GM20431 (cell line): ENCODE measurements at regions not wholly inside any gene's neighbourhood (a gene's known extent, or its start where the extent isn't known, plus 50 kb on each side); places are given as distances from the start of the nearest gene placed in this dataset.
"Not testable (repeated sequence)": the region's sequence is repeated elsewhere in the genome, so short reads cannot be mapped to it uniquely, and the experiment has no call there.

ENCODE experiments used
- in situ Hi-C: fragments of 300-500 bp; cut with MseI, MboI; formaldehyde crosslinking; loops from one replicate; pipeline ENCODE4 v1.15.0; 2020; ENCODE audit warnings: low sequenced_read_pairs; ENCODE audit not compliant: unreplicated experiment

DNA sequence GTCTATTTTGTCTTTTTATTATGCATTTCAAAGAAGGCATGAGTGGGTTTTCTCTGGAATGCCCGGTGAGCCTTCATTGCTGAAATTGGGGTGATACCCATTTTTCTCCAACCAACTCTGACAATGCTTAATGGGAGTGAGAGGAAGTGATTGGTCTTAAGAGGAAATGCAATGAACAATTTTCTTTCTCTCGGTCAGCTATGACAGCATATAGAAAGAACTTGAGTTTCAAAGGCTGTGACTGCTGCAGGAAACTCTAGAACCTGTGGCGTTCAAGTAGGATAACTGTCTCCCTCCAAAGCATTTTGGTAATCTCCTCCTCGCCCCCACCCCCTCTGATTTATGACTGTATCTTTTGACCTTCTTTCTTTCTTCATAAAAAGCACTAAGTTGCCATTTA is 155.9 kb downstream of the LYPLAL1 start:
- in situ Hi-C loops: no loop called here

DNA sequence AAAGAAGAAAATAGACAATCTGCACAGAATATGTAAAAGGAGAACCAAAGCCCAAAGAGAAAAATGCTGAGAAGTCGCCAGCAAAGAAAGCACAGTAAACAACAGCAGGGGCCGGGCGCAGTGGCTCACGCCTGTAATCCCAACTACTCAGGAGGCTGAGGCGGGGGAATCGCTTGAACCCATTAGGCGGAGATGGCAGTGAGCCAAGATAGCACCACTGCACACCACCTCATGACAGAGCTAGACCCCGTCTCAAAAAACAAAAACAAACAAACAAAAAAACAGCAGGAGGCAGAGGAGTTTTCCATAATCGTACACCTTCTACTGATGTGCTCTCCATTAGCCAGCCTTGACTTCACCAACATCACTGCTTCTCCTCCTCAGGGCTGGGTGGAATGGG is 153.2 kb downstream of the LYPLAL1 start:
- in situ Hi-C loops: no loop called here

DNA sequence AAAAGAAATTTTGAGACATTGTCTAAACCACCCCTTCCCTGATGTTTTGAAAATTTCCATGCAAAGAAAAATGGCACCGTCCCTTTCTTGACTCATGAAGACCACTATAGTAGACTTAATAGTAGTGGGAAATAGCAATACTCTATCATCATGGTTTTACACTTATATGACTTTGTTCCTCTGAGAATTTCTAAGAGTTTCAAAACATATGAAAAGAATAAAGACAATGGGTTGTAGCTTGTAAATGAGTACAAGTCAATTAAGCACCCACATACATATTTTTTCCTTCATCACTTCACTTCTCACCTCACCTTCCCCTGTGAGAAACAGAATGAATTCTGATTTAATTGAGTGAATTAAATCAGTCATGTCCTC is 151.7 kb downstream of the LYPLAL1 start:
- in situ Hi-C loops: no loop called here

DNA sequence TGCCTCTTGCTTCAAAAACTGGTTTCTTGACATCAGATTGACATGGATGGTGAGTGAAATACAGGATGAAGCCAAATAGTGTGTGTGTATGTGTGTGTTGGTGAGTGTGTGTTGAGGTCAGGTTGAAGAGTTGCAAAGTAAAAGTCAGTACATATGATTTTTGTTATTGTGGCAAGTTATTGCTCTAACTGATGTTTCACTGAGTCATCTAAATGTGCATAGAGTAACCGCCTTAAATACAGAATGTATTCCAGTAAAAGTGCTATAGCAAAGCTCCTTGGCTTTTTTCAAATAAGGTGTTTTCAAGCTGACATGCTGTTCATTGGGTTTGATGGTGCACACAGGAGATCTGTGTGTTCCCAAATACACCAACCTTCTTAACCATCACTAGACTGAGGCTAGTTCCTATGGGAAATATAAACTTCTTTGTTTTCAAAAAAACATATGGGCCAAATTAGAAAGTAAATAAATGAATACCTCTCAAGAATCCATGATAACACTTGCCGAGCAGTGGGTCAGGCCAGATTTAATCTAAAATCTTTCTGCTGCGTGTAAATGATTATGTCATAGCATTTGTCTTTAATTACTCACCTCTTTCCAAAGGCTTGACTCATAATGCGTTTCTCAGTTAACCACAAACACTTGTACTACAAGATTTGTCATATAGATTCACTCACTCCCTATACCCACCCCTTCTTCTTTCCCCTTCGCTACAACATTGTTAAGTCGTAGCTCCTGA is 151.1 kb downstream of the LYPLAL1 start:
- in situ Hi-C loops: no loop called here

DNA sequence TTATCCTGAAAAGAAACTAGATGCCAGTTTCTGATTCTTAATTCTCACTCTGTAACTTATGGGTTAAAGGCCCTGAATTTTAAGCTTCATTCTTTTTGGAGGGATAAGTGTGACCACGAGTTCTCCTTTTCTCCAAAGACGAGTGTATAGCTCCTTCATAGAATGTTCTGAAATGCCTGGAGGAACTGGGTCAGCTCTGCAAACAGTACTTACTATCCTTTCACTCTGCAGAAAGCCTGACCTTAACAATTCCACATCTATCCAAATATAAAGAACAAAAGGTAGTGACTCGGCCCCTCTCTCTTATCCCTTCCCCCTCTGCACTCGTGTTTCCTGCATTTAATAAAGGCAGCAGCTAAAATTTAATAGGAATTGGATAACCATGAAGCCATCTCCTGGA is 150.5 kb downstream of the LYPLAL1 start:
- in situ Hi-C loops: no loop called here

DNA sequence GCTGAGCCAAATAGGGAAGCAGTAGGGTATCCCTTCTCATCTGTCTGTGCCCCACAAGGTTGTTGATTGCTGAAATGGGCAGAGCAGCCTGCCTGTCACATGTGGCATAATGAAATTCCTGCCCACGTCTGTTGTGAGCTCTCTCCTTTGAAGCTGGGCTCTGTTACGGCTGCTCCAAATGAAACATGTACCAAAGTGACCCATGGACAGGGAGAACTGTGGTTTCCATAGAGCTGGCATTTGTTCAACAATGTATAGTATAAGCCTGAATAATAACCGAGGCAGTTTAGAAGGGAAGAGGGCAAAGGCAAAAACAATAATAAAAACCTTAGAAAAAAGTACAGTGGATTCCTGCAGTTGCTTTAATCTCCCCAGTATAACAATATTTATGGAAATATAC is 149.7 kb downstream of the LYPLAL1 start:
- in situ Hi-C loops: no loop called here

DNA sequence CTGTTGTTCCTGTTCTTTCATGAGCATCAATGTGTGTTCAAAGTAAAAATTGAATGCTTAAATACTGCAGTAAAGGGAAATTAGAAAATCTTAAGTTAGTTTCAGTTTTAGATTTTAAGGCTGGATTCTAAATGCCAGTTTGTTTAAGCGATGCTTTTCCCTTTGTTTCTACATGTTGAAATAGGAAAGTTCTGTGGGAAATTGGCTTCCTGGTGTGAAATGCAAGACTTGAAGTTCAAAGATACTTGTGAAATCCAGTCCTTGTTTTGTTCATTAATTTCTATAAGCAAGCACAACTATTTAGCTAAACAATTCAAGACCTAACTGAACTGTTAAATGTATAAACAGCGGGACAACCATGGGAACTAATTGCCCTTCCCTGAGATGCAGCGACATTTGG is 149.1 kb downstream of the LYPLAL1 start:
- in situ Hi-C loops: no loop called here

DNA sequence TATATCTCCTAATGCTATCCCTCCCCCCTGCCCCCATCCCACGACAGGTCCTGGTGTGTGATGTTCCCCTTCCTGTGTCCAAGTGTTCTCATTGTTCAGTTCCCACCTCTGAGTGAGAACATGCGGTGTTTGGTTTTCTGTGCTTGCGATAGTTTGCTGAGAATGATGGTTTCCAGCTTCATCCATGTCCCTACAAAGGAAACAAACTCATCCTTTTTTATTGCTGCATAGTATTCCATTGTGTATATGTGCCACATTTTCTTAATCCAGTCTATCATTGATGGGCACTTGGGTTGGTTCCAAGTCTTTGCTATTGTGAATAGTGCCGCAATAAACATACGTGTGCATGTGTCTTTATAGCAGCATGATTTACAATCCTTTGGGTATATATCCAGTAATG is 146.9 kb downstream of the LYPLAL1 start:
- in situ Hi-C loops: not testable (repeated sequence)

DNA sequence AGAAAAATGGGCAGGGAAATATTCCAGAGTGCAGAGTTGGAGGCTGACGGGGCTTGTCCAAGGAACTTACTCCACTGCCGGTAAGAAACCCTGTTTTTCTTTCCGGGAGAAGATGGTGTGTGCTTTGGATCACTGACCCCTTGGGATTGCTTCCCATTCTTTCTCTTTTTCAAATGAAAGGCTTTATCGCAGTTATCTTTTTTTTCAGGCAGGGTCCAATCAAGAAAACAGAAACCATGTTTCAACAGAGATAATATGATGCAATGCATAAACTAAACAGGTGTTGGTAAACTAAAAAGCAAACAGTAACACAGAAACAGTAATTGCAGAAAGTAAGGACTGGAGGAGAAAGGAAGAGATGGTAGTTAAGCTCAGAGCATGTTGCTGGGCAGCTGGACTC is 145.1 kb downstream of the LYPLAL1 start:
- in situ Hi-C loops: no loop called here

DNA sequence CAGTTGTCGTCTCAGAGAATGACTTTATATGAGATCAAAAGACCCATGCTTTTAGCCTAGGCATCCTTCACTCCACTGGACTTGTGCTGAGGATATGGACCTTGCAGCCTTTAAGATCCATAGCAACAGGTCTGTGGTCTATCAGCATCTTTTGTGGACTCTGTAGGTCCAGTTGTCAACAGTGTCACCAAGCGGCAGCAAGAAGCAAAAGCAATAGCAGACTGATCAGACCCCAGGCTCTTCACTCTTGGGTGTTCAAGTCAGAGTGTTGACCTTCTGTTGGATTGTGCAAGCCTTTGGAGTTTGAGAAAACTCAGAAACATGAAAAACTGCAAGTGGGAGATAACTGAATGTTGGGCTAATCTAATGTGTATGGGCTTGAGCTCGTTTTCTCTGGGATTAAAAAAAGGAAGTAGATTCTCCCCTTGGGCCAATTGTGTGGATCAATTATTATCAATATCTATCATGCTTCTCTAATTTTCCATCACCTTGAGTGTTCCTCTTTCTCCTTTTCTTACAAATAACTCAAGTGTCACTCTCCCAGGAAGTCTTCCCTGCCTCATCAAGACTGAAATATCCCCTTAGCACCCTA is 144.2 kb downstream of the LYPLAL1 start:
- in situ Hi-C loops: no loop called here

DNA sequence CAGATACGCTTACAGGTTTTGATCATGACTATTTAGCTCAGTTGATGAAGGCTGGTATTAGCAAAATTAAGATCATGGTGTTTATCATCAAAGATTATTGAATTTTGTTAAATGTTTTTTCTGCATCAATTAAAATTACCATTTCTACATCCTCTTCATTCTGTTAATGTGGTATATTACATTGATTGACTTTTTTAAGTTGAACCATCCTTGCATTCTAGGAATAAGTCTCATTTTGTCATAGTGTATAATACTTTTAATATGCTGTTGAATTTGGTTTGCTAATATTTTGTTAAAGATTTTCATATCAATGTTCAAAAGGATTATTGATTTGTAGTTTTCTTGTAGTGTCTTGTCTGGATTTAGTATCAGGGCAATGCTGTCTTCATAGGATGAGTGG is 142.4 kb downstream of the LYPLAL1 start:
- in situ Hi-C loops: no loop called here

DNA sequence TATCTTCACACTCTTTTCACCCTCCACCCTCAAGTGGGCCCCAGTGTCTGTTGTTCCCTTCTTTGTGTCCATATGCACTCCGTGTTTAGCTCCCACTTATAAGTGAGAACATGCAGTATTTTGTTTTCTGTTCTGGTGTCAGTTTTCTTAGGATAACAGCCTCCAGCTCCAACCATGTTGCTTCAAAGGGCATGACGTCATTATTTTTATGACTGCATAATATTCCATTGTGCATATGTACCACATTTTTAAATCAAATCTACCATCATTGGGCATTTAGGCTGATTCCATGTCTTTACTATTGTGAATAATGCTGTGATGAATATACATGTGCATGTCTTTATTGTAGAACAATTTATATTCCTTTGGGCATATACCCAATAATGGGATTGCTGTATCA is 140.3 kb downstream of the LYPLAL1 start:
- in situ Hi-C loops: no loop called here

DNA sequence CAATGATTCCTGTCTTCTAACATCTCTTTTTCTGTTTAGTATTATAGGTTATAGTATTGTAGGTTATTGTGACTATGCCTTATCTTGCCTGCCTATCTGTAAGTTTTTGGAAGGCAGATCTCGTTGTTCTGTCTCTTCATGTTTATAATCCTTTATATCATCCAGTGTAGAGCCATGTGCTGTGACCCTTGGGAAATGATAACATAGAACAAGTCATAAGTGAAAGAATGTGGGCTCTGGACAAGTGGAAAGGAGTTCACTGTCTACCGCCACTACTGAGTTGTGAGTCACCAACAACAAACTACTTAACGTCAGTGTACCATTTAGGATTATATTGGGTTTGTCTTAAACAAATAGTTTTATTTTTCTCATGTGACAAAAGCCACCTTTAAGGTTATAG is 139.3 kb downstream of the LYPLAL1 start:
- in situ Hi-C loops: no loop called here

DNA sequence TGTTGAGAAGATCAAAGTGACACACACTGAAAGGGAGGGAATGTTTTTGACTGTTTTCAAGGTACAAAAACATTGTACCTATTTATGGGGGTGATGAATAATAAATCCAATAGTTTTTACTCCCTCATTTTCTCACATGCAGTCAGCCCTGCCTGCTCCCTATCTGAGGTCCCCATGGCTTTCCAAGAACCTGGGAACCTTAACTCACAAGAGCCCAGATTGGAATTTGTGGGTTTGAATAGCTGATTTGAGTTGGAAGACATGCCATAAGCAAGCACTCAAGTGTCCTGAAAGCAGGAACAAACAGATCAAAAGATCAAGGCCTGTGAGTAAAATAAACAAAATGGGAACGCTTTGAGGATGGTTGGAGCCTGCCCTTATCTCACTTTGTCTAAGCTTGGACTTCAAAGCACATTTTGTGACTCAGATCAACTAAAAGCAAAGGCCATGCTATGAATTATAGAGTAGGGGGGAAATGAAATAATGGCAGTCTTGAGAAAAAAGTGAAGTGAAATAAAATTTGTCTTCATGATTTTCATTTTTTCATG is 136.6 kb downstream of the LYPLAL1 start:
- in situ Hi-C loops: no loop called here

DNA sequence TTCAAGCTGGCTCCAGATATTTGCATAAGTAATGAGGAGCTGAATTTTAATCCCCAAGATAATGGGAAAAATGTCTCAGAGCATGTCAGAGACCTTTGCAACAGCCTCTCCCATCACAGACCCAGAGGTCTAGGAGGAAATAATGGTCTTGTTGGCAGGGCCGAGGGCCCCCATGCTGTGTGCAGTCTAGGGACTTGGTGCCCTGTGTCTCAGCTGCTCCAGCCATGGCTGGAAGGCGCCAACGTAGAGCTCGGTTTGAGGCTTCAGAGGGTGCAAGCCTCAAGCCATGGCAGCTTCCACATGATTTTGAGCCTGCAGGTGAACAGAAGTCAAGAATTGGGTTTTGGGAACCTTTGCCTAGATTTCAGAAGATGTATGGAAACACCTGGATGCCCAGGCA is 134.7 kb downstream of the LYPLAL1 start:
- in situ Hi-C loops: no loop called here

DNA sequence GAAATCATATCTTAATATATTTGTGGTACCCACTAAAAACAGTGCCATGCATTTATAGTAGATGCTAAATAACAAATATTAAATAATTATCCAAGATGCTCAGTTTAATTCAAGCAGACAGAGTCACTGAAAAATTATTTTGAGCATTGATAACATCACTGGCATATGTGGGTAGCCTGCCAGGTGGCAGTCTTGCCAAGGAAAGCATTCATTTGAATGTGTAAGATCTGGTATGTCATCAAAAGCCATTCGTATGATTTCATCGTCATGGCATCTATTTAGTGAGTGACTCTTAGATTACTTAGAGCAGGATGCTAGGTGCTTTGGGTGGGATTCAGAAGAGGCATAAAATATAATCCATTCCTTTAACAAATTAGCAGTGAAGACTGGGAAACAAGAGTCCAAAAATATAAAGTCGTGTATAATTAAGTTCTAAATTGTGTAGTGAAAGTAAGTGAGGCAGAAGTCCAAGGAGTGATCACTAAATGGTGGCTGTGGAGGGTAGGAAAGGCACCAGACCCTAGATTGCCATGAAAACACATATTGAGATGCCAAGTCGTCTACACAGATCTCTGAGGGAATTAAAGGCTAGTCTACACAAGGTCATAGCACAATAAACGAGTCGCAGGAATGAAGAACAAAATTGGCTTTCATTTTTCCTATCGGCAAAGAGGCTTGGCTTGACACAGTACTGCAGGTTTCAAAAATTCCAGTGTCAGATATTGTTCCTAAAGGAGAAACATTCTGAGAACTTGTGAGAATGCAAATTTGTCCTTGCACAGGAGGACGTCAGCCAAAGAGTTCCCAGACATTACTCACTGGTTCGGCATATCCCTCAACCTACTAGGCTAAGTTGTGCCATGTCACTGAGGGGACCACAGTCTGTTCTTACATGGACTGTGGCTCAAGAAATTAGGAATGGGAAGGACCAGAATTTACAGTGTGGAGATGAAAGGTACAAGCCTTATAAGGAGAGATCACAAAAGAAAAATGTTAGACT is 130.8 kb downstream of the LYPLAL1 start:
- in situ Hi-C loops: no loop called here

DNA sequence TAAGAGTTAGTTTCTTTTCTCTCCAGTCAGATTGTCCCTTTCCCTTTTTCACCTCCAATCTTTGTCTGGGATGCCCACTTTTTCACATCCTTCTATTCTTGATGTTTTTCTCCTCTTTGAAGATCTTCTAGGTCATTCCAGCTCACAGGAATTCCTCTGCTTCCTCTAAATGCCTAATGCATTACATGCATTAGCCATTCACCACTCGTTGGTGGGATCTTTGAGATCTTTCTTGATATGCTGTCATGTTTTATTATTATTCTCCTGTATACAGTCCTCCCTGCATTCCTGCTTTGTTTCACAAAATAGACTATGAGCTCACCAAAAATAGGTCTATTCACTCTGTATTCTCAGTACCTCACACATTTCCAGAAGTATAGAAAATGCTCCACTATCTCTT is 129.0 kb downstream of the LYPLAL1 start:
- in situ Hi-C loops: no loop called here

DNA sequence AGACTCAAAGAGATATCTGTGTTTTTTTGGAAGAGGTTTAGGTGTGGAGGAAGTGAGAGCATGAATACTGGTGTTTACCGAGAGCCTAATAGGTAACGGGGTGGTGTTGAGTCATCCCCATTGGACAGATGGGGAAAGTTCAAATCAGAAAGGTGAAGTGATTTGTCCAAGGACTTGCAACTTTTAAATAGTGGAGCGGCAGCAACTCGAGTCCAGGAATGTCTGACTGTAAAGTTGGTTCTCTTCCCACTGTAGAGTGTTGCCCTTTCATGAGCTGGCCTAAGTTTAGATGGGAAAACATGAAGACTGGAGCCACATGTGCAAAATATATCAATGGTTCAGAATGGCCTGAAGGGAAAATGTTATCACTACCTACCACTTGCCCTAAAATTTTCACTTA is 125.7 kb downstream of the LYPLAL1 start:
- in situ Hi-C loops: no loop called here

DNA sequence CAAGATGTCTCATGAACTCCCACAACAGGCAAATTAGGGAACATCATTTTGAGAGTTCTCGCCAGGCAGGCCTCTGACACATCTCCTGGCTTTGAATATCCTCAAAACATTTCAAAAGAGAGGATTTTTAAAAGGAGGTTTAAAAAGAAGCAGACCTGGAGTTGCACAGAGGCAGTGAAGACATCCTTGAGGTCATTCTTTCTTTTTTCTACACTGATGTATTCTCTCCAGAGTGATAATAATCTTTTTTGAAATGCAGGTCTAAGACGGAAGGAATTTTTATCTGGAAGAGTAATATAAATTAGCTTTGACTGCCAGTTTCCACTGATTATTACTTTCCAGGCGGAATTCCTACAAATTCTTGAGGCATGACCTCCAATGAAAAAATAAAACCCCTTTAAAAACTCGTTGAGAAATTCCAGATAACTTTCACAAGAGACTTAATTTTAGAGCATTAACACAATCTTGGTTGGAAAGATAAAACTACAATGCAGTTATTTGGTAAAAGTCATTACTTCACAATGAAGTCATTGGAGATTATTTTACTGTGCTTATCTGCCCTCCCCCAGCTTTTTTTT is 125.0 kb downstream of the LYPLAL1 start:
- in situ Hi-C loops: no loop called here
